Suprapubic skin (tissue), 4 donors: ENCODE measurements at regions not wholly inside any gene's neighbourhood (a gene's known extent, or its start where the extent isn't known, plus 50 kb on each side); places are given as distances from the start of the nearest gene placed in this dataset.

Experiments used
- EP300 ChIP-seq: sonication (generic); formaldehyde crosslinking; IDR thresholded peaks from one replicate; pipeline ENCODE4 v1.6.1; 2017; ENCODE audit warnings: antibody characterized with exemption
- POLR2A ChIP-seq, 2 donors: fragments of 450-650 bp; IDR thresholded peaks; one replicate each; pipeline ENCODE4 v1.6.1; 2017; ENCODE audit warnings: antibody characterized with exemption in 2 of 2, mild to moderate bottlenecking in 2 of 2, moderate library complexity in 2 of 2
- POLR2AphosphoS5 ChIP-seq, 3 donors: sonication (generic); formaldehyde crosslinking; IDR thresholded peaks; one replicate each; pipeline ENCODE4 v1.6.1; 2017; ENCODE audit warnings: antibody characterized with exemption in 3 of 3
- TF ChIP-seq, protein P1 (sequence below), 2 donors: fragments of 200-600 bp in 1 of 2; fragments of 450-650 bp in 1 of 2; sonication (generic) in 1 of 2; IDR thresholded peaks; one replicate each; pipeline ENCODE4 v1.5.1; 2016 to 2019; ENCODE audit warnings: antibody characterized with exemption in 2 of 2, mild to moderate bottlenecking in 1 of 2, moderate library complexity in 1 of 2

DNA sequence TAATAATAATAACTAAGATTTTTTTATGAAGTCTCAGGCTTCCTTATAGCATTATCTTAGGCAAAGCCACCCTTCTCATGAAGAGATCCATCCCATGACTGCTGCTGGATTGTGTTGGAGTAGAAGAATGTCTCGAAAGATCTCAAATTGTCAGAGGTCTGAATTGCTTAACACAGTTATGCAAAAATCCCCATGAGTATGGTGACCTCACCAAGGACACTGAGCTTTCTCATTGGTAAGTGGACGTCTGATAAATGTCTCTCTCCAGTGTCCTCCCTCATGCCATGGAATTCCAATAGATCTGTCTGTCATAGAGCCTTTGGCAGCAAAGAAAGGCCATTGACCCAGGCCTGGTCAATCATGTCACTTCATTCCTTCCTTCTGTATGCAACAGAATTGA, 264.5 kb downstream of the CDH11 start:
- TF ChIP-seq EP300 = no peak
- TF ChIP-seq POLR2A (IDR thresholded peaks at IDR 0.05) = no peak
- TF ChIP-seq, protein P1, sequence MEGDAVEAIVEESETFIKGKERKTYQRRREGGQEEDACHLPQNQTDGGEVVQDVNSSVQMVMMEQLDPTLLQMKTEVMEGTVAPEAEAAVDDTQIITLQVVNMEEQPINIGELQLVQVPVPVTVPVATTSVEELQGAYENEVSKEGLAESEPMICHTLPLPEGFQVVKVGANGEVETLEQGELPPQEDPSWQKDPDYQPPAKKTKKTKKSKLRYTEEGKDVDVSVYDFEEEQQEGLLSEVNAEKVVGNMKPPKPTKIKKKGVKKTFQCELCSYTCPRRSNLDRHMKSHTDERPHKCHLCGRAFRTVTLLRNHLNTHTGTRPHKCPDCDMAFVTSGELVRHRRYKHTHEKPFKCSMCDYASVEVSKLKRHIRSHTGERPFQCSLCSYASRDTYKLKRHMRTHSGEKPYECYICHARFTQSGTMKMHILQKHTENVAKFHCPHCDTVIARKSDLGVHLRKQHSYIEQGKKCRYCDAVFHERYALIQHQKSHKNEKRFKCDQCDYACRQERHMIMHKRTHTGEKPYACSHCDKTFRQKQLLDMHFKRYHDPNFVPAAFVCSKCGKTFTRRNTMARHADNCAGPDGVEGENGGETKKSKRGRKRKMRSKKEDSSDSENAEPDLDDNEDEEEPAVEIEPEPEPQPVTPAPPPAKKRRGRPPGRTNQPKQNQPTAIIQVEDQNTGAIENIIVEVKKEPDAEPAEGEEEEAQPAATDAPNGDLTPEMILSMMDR (IDR thresholded peaks at IDR 0.05) = no peak
- TF ChIP-seq POLR2AphosphoS5 (IDR thresholded peaks at IDR 0.05) = no peak
